ENCODE measurements at regions not wholly inside any gene's neighbourhood (a gene's known extent, or its start where the extent isn't known, plus 50 kb on each side); places are given as distances from the start of the nearest gene placed in this dataset.

DNA sequence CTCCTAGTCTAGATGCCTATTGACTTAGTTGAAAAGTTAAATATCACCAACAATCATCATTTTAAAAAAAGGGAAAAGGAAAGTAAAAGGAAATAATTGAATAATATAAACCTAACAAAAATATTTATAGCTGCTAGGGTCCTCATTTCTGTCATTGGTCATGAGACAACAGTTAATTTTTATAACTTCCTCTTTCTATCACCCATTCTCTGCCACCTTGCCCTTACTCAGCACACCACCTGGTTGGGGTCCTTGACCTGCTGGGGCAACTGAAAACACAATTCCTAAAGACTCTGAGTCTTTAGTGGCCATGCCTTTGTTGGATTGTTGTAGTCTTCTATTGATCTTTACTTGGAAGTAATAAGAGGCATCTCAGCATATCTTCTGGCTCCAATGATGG lies 179.5 kb upstream of the MAST4 start:
- TF ChIP-seq, protein P1, sequence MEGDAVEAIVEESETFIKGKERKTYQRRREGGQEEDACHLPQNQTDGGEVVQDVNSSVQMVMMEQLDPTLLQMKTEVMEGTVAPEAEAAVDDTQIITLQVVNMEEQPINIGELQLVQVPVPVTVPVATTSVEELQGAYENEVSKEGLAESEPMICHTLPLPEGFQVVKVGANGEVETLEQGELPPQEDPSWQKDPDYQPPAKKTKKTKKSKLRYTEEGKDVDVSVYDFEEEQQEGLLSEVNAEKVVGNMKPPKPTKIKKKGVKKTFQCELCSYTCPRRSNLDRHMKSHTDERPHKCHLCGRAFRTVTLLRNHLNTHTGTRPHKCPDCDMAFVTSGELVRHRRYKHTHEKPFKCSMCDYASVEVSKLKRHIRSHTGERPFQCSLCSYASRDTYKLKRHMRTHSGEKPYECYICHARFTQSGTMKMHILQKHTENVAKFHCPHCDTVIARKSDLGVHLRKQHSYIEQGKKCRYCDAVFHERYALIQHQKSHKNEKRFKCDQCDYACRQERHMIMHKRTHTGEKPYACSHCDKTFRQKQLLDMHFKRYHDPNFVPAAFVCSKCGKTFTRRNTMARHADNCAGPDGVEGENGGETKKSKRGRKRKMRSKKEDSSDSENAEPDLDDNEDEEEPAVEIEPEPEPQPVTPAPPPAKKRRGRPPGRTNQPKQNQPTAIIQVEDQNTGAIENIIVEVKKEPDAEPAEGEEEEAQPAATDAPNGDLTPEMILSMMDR (IDR thresholded peaks at IDR 0.05) = no peak
- TF ChIP-seq POLR2A (IDR thresholded peaks at IDR 0.05) (no peak), EP300 (IDR thresholded peaks at IDR 0.05) (no peak)

All from ovary (tissue), 3 donors.